ENCODE measurements at regions not wholly inside any gene's neighbourhood (a gene's known extent, or its start where the extent isn't known, plus 50 kb on each side); places are given as distances from the start of the nearest gene placed in this dataset.

- TF ChIP-seq CTCF (IDR thresholded peaks at IDR 0.05; ENCODE audit: control extremely low read depth in 1 of 3, insufficient read depth in 1 of 3, low read depth in 1 of 3, low read length in 3 of 3), result no peak
- TF ChIP-seq, protein P1, sequence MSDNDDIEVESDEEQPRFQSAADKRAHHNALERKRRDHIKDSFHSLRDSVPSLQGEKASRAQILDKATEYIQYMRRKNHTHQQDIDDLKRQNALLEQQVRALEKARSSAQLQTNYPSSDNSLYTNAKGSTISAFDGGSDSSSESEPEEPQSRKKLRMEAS (IDR thresholded peaks at IDR 0.05), result no peak
- no peak for TF ChIP-seq SRF (IDR thresholded peaks at IDR 0.05; ENCODE audit: low read depth, low read length)
- TF ChIP-seq KDM1A (IDR thresholded peaks at IDR 0.05; ENCODE audit: borderline replicate concordance, low read length), result no peak
- TF ChIP-seq POLR2AphosphoS5 (IDR thresholded peaks at IDR 0.05; ENCODE audit: low read depth, low read length), result no peak
- TF ChIP-seq ASH2L (IDR thresholded peaks at IDR 0.05; ENCODE audit: low read length), result no peak
- TF ChIP-seq RAD21 (IDR thresholded peaks at IDR 0.05 in 1 of 2, conservative IDR thresholded peaks at IDR 0.05 in 1 of 2; ENCODE audit: low read depth in 2 of 2, low read length in 2 of 2), result no peak
Measured at GRCh38 chr3:102904629-102905028, 469.8 kb downstream of the ZPLD1 start.
